ENCODE measurements at regions not wholly inside any gene's neighbourhood (a gene's known extent, or its start where the extent isn't known, plus 50 kb on each side); places are given as distances from the start of the nearest gene placed in this dataset.

- TF ChIP-seq, protein P1, sequence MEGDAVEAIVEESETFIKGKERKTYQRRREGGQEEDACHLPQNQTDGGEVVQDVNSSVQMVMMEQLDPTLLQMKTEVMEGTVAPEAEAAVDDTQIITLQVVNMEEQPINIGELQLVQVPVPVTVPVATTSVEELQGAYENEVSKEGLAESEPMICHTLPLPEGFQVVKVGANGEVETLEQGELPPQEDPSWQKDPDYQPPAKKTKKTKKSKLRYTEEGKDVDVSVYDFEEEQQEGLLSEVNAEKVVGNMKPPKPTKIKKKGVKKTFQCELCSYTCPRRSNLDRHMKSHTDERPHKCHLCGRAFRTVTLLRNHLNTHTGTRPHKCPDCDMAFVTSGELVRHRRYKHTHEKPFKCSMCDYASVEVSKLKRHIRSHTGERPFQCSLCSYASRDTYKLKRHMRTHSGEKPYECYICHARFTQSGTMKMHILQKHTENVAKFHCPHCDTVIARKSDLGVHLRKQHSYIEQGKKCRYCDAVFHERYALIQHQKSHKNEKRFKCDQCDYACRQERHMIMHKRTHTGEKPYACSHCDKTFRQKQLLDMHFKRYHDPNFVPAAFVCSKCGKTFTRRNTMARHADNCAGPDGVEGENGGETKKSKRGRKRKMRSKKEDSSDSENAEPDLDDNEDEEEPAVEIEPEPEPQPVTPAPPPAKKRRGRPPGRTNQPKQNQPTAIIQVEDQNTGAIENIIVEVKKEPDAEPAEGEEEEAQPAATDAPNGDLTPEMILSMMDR (IDR thresholded peaks at IDR 0.05): no peak
- TF ChIP-seq POLR2A (IDR thresholded peaks at IDR 0.05): no peak
These were observed 190.7 kb upstream of the CXCR4 start for GRCh38 chr2:136308611-136309010.

All from right lobe of liver (tissue), 4 donors.